HG02610 (cell line): ENCODE measurements at regions not wholly inside any gene's neighbourhood (a gene's known extent, or its start where the extent isn't known, plus 50 kb on each side); places are given as distances from the start of the nearest gene placed in this dataset.
"Not testable (repeated sequence)": the region's sequence is repeated elsewhere in the genome, so short reads cannot be mapped to it uniquely, and the experiment has no call there.

Experiments
- ATAC-seq: cut with Tn5 transposase; IDR thresholded peaks from one replicate; pipeline ENCODE4 v1.9.1; 2021; ENCODE audit warnings: mild to moderate bottlenecking, moderate library complexity; ENCODE audit not compliant: unreplicated experiment

GRCh38 chr2:90359887-90360730 is 1668.6 kb downstream of the RPIA start:
- ATAC-seq: not testable (repeated sequence)

GRCh38 chr2:90360731-90361035 is 1669.2 kb downstream of the RPIA start:
- ATAC-seq: not testable (repeated sequence)
